Caco-2 (cell line): ENCODE measurements at regions not wholly inside any gene's neighbourhood (a gene's known extent, or its start where the extent isn't known, plus 50 kb on each side); places are given as distances from the start of the nearest gene placed in this dataset.

ENCODE experiments used
- BruUV-seq: library from RNA; stranded (reverse); fragments of 400-500 nt; replicated peaks from 2 replicates; lab custom pipeline; 2021; lab: Mats Ljungman, UMichigan
- CTCF ChIA-PET: fragments of 300-600 bp; sonication (Branson Sonifier 250); formaldehyde crosslinking; loops from one replicate; lab custom pipeline; 2022; ENCODE audit warnings: antibody characterized with exemption; lab: Charles Lee
- POLR2A ChIA-PET: fragments of 300-600 bp; sonication (Branson Sonifier 250); formaldehyde crosslinking; loops from one replicate; lab custom pipeline; 2022; ENCODE audit warnings: antibody characterized with exemption; lab: Charles Lee
- DNase-seq, 2 experiments: peaks; one replicate each; pipeline versions ENCODE4 v3.0.0 to v3.0.0-alpha.2; 2020 to 2022
- H3K27me3 ChIP-seq: replicated peaks from 2 replicates; pipeline ENCODE4 v1.6.0; 2011; ENCODE audit warnings: low read length; ENCODE audit not compliant: control insufficient read depth, insufficient read depth
- H3K36me3 ChIP-seq: 2 replicates; pipeline ENCODE4 v1.5.1; 2011; ENCODE audit warnings: low read length; ENCODE audit not compliant: control insufficient read depth, insufficient read depth
- H3K4me1 ChIP-seq: fragments of 250-450 bp; sonication (Bioruptor Pico); 2 replicates; pipeline ENCODE4 v1.5.1; 2020; ENCODE audit warnings: mild to moderate bottlenecking
- H3K4me3 ChIP-seq: 2 replicates; pipeline ENCODE4 v1.5.1; 2011; ENCODE audit warnings: low read depth, mild to moderate bottlenecking, control low read depth, low read length
- H3K9me3 ChIP-seq: fragments of 250-450 bp; sonication (Bioruptor Pico); 2 replicates; pipeline ENCODE4 v1.5.1; 2020; ENCODE audit warnings: mild to moderate bottlenecking, moderate library complexity
- H3K27ac Mint-ChIP-seq: one replicate; pipeline ENCODE4 v1.8.0; 2022; ENCODE audit warnings: mixed read lengths; ENCODE audit not compliant: unreplicated experiment
- H3K27me3 Mint-ChIP-seq: one replicate; pipeline ENCODE4 v1.8.0; 2022; ENCODE audit warnings: mixed read lengths; ENCODE audit not compliant: insufficient read depth, unreplicated experiment
- H3K36me3 Mint-ChIP-seq: one replicate; pipeline ENCODE4 v1.8.0; 2022; ENCODE audit warnings: mild to moderate bottlenecking, mixed read lengths; ENCODE audit not compliant: insufficient read depth, unreplicated experiment
- H3K4me1 Mint-ChIP-seq: one replicate; pipeline ENCODE4 v1.8.0; 2022; ENCODE audit warnings: low read depth, mixed read lengths; ENCODE audit not compliant: unreplicated experiment
- H3K4me3 Mint-ChIP-seq: one replicate; pipeline ENCODE4 v1.8.0; 2022; ENCODE audit warnings: mild to moderate bottlenecking, moderate library complexity, mixed read lengths; ENCODE audit not compliant: unreplicated experiment
- H3K9me3 Mint-ChIP-seq: one replicate; pipeline ENCODE4 v1.8.0; 2022; ENCODE audit warnings: mixed read lengths; ENCODE audit not compliant: unreplicated experiment
- intact Hi-C: fragments of 100-400 bp; cut with micrococcal nuclease; formaldehyde crosslinking; loops from one replicate; pipeline ENCODE4 v1.10.0; 2022; ENCODE audit not compliant: unreplicated experiment
- TF ChIP-seq, protein P1 (sequence below), 2 experiments: fragments of 200-600 bp in 1 of 2; IDR thresholded peaks; 1 replicate in 1 of 2; 2 replicates in 1 of 2; pipeline versions ENCODE4 v1.5.1 to v1.8.0; 2011 to 2022; ENCODE audit warnings: antibody characterized with exemption in 1 of 2, control low read depth in 1 of 2, inconsistent platforms in 1 of 2, low read depth in 1 of 2, low read length in 1 of 2, mild to moderate bottlenecking in 1 of 2, moderate library complexity in 1 of 2; ENCODE audit not compliant: insufficient read depth in 1 of 2, severe bottlenecking in 1 of 2, unreplicated experiment in 1 of 2

- no peaks in the 10 kb centered on the region for H3K4me1 ChIP-seq
- Mint-ChIP-seq H3K27me3 (peaks cover 11% of the 10 kb centered on the region), H3K4me3 (no peak overlapping the region), H3K27ac (no peak overlapping the region), H3K4me1 (no peaks in the 10 kb centered on the region), H3K36me3 (no peaks in the 10 kb centered on the region), H3K9me3 (peaks cover 3% of the 10 kb centered on the region)
- CTCF ChIA-PET = interaction anchor here (0.6 kb wide), 1 partner anchor 738 kb away, joined by 3 read pairs; no protein-coding TSS in a partner anchor
- no peaks in the 10 kb centered on the region for H3K36me3 ChIP-seq
- intact Hi-C loops = no loop called here
- H3K9me3 ChIP-seq = peaks cover 2% of the 10 kb centered on the region
- POLR2A ChIA-PET = no interaction called here
- no peaks in the 10 kb centered on the region; the same call in 1 of the 2 replicates for H3K27me3 ChIP-seq
- no TSS peak for BruUV-seq
- H3K4me3 ChIP-seq = no peak overlapping the region
- DNase-seq = no peak
- TF ChIP-seq, protein P1, sequence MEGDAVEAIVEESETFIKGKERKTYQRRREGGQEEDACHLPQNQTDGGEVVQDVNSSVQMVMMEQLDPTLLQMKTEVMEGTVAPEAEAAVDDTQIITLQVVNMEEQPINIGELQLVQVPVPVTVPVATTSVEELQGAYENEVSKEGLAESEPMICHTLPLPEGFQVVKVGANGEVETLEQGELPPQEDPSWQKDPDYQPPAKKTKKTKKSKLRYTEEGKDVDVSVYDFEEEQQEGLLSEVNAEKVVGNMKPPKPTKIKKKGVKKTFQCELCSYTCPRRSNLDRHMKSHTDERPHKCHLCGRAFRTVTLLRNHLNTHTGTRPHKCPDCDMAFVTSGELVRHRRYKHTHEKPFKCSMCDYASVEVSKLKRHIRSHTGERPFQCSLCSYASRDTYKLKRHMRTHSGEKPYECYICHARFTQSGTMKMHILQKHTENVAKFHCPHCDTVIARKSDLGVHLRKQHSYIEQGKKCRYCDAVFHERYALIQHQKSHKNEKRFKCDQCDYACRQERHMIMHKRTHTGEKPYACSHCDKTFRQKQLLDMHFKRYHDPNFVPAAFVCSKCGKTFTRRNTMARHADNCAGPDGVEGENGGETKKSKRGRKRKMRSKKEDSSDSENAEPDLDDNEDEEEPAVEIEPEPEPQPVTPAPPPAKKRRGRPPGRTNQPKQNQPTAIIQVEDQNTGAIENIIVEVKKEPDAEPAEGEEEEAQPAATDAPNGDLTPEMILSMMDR (IDR thresholded peaks at IDR 0.05; ENCODE audit: insufficient read depth in 1 of 2, low read depth in 1 of 2, low read length in 1 of 2, severe bottlenecking in 1 of 2, unreplicated experiment in 1 of 2) = no peak
These were observed 78.2 kb upstream of the CST7 start for GRCh38 chr20:24870881-24871280.

- H3K27ac Mint-ChIP-seq = no peak overlapping the region
- Histone ChIP-seq H3K36me3 (no peaks in the 10 kb centered on the region), H3K27me3 (no peaks in the 10 kb centered on the region; the same call in 1 of the 2 replicates), H3K4me3 (no peak overlapping the region), H3K9me3 (no peaks in the 10 kb centered on the region), H3K4me1 (no peaks in the 10 kb centered on the region)
- no peak for DNase-seq
- TF ChIP-seq, protein P1 (IDR thresholded peaks at IDR 0.05; ENCODE audit: insufficient read depth in 1 of 2, low read depth in 1 of 2, low read length in 1 of 2, severe bottlenecking in 1 of 2, unreplicated experiment in 1 of 2) = no peak
- ChIA-PET CTCF (no interaction called here), POLR2A (no interaction called here)
- no peaks in the 10 kb centered on the region for H3K36me3 Mint-ChIP-seq
- peaks cover 18% of the 10 kb centered on the region for H3K27me3 Mint-ChIP-seq
- no TSS peak for BruUV-seq
- intact Hi-C loops = no loop called here
- no peak overlapping the region for H3K4me3 Mint-ChIP-seq
- H3K4me1 Mint-ChIP-seq = no peaks in the 10 kb centered on the region
- H3K9me3 Mint-ChIP-seq = no peaks in the 10 kb centered on the region
These were observed 77.4 kb upstream of the CST7 start for GRCh38 chr20:24871480-24872213.

DNA sequence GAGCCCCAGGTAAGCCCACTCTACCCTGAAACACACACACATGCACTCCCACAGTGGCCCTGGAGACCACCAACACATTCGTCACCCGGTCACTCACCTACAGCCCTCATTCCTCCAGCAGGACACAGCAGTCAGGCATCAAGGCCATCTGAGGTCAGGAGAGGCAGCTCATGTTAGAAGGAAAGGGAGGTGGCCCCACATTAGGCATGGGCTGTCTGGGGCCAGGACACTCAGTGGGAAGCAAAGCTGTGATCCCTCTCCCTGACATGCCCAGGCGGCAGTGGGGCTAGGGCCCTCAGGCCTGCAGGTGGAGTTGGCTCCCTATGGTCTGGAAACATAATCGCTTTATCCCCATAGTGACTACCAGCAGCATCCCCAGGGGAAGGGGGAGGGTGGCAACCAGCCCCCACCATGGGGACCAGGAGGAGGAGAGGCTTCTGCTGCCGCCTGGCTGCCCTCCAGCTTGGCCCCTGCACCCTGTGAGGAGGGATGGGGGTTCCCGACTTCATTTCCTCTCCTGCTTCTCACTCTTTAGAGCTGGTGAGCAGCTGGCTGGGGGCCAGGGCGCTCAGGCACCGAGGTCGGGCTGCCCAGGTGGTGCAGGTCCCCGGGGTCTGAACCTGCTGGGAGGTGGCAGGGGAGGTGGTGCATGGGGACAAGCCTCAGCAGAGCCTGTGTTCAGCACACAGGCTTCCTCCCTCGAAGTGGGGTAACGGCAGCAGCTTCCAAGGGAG, 76.6 kb upstream of the CST7 start:
- Mint-ChIP-seq H3K9me3 (no peaks in the 10 kb centered on the region), H3K36me3 (no peaks in the 10 kb centered on the region), H3K27me3 (peaks cover 16% of the 10 kb centered on the region), H3K4me3 (no peak overlapping the region), H3K4me1 (no peaks in the 10 kb centered on the region), H3K27ac (no peak overlapping the region)
- ChIA-PET POLR2A (no interaction called here), CTCF (no interaction called here)
- H3K27me3 ChIP-seq = no peaks in the 10 kb centered on the region; the same call in 1 of the 2 replicates
- intact Hi-C loops = no loop called here
- H3K4me1 ChIP-seq = no peaks in the 10 kb centered on the region
- H3K4me3 ChIP-seq = no peak overlapping the region
- TF ChIP-seq, protein P1 (IDR thresholded peaks at IDR 0.05; ENCODE audit: insufficient read depth in 1 of 2, low read depth in 1 of 2, low read length in 1 of 2, severe bottlenecking in 1 of 2, unreplicated experiment in 1 of 2) = no peak
- no peaks in the 10 kb centered on the region for H3K9me3 ChIP-seq
- no peak for DNase-seq
- H3K36me3 ChIP-seq = no peaks in the 10 kb centered on the region
- BruUV-seq = no TSS peak
